Natural killer cell (primary cell): ENCODE measurements at regions not wholly inside any gene's neighbourhood (a gene's known extent, or its start where the extent isn't known, plus 50 kb on each side); places are given as distances from the start of the nearest gene placed in this dataset.

ENCODE experiments used
- ATAC-seq, 3 donors: fragments of 150-1000 bp in 2 of 3; fragments of 200-7000 bp in 1 of 3; cut with Tn5 transposase; 1 replicate in 1 of 3; 2 replicates in 2 of 3; pipeline ENCODE4 v1.10.0; 2021; ENCODE audit warnings: mild to moderate bottlenecking in 2 of 3, moderate library complexity in 2 of 3
- DNase-seq, 2 donors: peaks; one replicate each; pipeline versions ENCODE4 v3.0.0 to v3.0.0-alpha.2; 2013 to 2021; ENCODE audit warnings: mixed read lengths in 1 of 2
- H3K27ac ChIP-seq: one replicate; pipeline ENCODE4 v1.5.1; 2013; ENCODE audit warnings: mild to moderate bottlenecking, low read length
- H3K27me3 ChIP-seq: one replicate; pipeline ENCODE4 v1.6.1; 2013; ENCODE audit warnings: low read length; ENCODE audit not compliant: control insufficient read depth, insufficient read depth
- H3K36me3 ChIP-seq: one replicate; pipeline ENCODE4 v1.6.1; 2013; ENCODE audit warnings: low read length; ENCODE audit not compliant: control insufficient read depth, insufficient read depth
- H3K4me1 ChIP-seq: one replicate; pipeline ENCODE4 v1.6.1; 2013; ENCODE audit warnings: low read length; ENCODE audit not compliant: control insufficient read depth, insufficient read depth
- H3K4me3 ChIP-seq: one replicate; pipeline ENCODE4 v1.5.1; 2013; ENCODE audit warnings: low read length
- H3K9me3 ChIP-seq: one replicate; pipeline ENCODE4 v1.6.1; 2013; ENCODE audit warnings: low read length; ENCODE audit not compliant: control insufficient read depth, insufficient read depth
- H3K27ac Mint-ChIP-seq, 2 donors: one replicate each; pipeline ENCODE4 v1.8.0; 2022; ENCODE audit warnings: mild to moderate bottlenecking in 2 of 2, mixed read lengths in 2 of 2, moderate library complexity in 1 of 2
- H3K27me3 Mint-ChIP-seq, 2 donors: one replicate each; pipeline ENCODE4 v1.8.0; 2022; ENCODE audit warnings: low read depth in 2 of 2, mixed read lengths in 2 of 2
- H3K36me3 Mint-ChIP-seq: one replicate; pipeline ENCODE4 v1.8.0; 2022; ENCODE audit warnings: mixed read lengths
- H3K4me1 Mint-ChIP-seq, 2 donors: one replicate each; pipeline ENCODE4 v1.8.0; 2022; ENCODE audit warnings: mixed read lengths in 2 of 2
- H3K4me3 Mint-ChIP-seq: one replicate; pipeline ENCODE4 v1.8.0; 2022; ENCODE audit warnings: mild to moderate bottlenecking, moderate library complexity, mixed read lengths
- H3K9me3 Mint-ChIP-seq, 2 donors: one replicate each; pipeline ENCODE4 v1.8.0; 2022; ENCODE audit warnings: mixed read lengths in 2 of 2
- WGBS: methylation state at CpG from one replicate; pipeline ENCODE4 v1.1.7; 2013; ENCODE audit warnings: missing lambda C conversion rate; ENCODE audit not compliant: insufficient coverage; 5-methylcytosine and 5-hydroxymethylcytosine counted together
- intact Hi-C: fragments of 100-400 bp; cut with micrococcal nuclease; formaldehyde crosslinking; loops from one replicate; pipeline ENCODE4 v1.14.2; 2022
- TF ChIP-seq, protein P1 (sequence below): fragments of 200-600 bp; IDR thresholded peaks from one replicate; pipeline ENCODE4 v1.8.0; 2022; ENCODE audit warnings: antibody characterized with exemption

DNA sequence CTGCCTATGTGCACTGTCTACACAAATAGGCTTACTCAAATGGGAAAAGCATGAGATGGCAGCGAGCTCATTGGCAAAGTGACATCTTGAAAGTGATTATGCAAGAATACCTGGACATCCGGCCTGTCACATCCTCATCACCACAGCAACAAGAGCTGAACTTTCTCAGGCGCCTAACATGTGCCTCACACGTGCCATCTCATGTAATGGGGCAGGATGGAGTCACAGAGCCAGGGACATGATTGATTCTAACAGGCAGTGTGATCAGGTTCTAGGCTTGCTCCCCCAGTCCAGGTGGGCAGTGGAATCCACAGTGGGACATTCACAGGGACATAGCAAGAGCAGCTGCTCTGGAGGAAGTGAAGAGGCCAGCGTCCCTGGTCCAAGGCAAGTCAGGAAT is 192.3 kb upstream of the SSTR4 start:
- no peaks in the 10 kb centered on the region for H3K36me3 ChIP-seq
- no peaks in the 10 kb centered on the region for H3K27me3 ChIP-seq
- H3K9me3 Mint-ChIP-seq: peaks cover 0 to 2% of the 10 kb centered on the region in 2 donors
- H3K4me1 ChIP-seq: peaks cover 4% of the 10 kb centered on the region
- no peak overlapping the region for H3K27ac ChIP-seq
- peaks cover 4 to 7% of the 10 kb centered on the region in 2 donors for H3K27me3 Mint-ChIP-seq
- intact Hi-C loops: no loop called here
- DNase-seq (no peak), ATAC-seq (no peak)
- peaks cover 5% of the 10 kb centered on the region for H3K36me3 Mint-ChIP-seq
- peaks cover 0 to 14% of the 10 kb centered on the region in 2 donors for H3K4me1 Mint-ChIP-seq
- H3K4me3 Mint-ChIP-seq: no peak overlapping the region
- no peaks in the 10 kb centered on the region for H3K9me3 ChIP-seq
- TF ChIP-seq, protein P1, sequence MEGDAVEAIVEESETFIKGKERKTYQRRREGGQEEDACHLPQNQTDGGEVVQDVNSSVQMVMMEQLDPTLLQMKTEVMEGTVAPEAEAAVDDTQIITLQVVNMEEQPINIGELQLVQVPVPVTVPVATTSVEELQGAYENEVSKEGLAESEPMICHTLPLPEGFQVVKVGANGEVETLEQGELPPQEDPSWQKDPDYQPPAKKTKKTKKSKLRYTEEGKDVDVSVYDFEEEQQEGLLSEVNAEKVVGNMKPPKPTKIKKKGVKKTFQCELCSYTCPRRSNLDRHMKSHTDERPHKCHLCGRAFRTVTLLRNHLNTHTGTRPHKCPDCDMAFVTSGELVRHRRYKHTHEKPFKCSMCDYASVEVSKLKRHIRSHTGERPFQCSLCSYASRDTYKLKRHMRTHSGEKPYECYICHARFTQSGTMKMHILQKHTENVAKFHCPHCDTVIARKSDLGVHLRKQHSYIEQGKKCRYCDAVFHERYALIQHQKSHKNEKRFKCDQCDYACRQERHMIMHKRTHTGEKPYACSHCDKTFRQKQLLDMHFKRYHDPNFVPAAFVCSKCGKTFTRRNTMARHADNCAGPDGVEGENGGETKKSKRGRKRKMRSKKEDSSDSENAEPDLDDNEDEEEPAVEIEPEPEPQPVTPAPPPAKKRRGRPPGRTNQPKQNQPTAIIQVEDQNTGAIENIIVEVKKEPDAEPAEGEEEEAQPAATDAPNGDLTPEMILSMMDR: no peak
- 82% methylated on average over 5 of the region's 5 CpGs for whole genome bisulfite sequencing
- no peak overlapping the region for H3K4me3 ChIP-seq
- no peak overlapping the region for H3K27ac Mint-ChIP-seq

DNA sequence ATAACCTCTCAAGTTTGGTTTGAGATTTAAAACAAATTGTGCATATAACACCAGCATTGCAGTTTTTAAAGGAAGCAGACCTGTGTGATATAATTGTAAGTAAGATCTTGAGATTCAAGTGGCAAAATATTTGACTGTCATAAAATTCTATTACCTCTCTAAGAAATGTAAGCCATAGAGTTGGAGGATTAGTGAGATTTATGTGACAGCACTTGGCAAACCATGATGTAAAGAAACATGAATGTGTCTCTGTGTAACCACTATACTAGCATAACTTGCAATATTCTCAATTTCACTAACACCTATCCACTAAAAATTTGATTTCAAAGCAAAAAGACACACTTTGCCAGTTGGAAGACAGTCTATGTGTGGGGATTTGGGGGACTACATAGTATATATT is 190.2 kb upstream of the SSTR4 start:
- H3K27me3 Mint-ChIP-seq: peaks cover 4 to 11% of the 10 kb centered on the region in 2 donors
- H3K27ac Mint-ChIP-seq: no peak overlapping the region
- TF ChIP-seq, protein P1: no peak
- no peak overlapping the region for H3K4me3 ChIP-seq
- H3K9me3 Mint-ChIP-seq: peaks cover 0 to 2% of the 10 kb centered on the region in 2 donors
- H3K27ac ChIP-seq: no peak overlapping the region
- no peaks in the 10 kb centered on the region for H3K36me3 ChIP-seq
- H3K4me1 ChIP-seq: peaks cover 4% of the 10 kb centered on the region
- intact Hi-C loops: no loop called here
- DNase-seq: no peak
- H3K4me3 Mint-ChIP-seq: no peak overlapping the region
- H3K36me3 Mint-ChIP-seq: peaks cover 7% of the 10 kb centered on the region
- no peaks in the 10 kb centered on the region for H3K27me3 ChIP-seq
- peaks cover 0 to 14% of the 10 kb centered on the region in 2 donors for H3K4me1 Mint-ChIP-seq
- no peak for ATAC-seq
- no peaks in the 10 kb centered on the region for H3K9me3 ChIP-seq

DNA sequence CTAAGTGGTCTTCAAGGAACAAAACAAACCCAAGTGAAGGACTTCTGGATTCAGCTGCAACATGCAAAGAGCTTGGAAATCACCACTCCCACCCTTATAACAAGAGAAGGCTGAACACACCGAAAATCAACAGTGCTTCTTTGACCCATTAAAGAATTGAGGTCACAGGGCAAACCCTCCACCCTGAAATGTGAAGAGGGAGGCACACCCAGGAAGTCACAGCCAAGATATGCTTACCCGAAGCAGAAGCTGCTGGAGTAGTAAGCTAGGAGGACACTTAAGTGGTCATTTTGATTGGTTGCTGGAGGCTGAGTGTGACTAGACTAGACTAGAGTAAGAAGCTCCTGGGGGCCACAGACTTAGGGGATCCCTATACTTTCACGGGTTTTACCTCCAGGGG is 188.2 kb upstream of the SSTR4 start:
- no peak overlapping the region for H3K27ac ChIP-seq
- peaks cover 4% of the 10 kb centered on the region for H3K4me1 ChIP-seq
- ATAC-seq: peak in 1 of 3 donors; percentile 36
- Mint-ChIP-seq H3K36me3 (peaks cover 7% of the 10 kb centered on the region), H3K4me1 (peaks cover 0 to 14% of the 10 kb centered on the region in 2 donors), H3K4me3 (peak overlapping the region; percentile 21), H3K9me3 (peaks cover 0 to 2% of the 10 kb centered on the region in 2 donors), H3K27ac (peak overlapping the region in 1 of 2 donors; percentile 55), H3K27me3 (peaks cover 4 to 22% of the 10 kb centered on the region in 2 donors)
- H3K36me3 ChIP-seq: no peaks in the 10 kb centered on the region
- 53% methylated on average over 3 of the region's 3 CpGs for WGBS
- H3K4me3 ChIP-seq: no peak overlapping the region
- TF ChIP-seq, protein P1: no peak
- DNase-seq: no peak
- intact Hi-C loops: no loop called here
- H3K9me3 ChIP-seq: no peaks in the 10 kb centered on the region
- H3K27me3 ChIP-seq: no peaks in the 10 kb centered on the region

DNA sequence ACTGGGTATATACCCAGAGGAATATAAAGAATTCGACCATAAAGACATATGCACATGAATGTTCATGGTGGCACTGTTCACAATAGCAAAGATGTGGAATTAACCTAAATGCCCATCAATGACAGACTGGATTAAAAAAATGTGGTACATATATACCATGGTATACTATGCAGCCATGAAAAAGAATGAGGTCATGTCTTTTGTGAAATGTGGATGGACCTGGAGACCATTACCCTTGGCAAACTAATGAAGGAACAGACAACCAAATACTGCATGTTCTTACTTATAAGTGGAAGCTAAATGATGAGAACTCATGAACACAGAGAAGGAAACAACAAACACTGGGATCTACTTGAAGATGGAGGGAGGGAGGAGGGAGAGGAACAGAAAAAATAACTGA is 186.7 kb upstream of the SSTR4 start:
- Histone ChIP-seq H3K4me1 (peaks cover 4% of the 10 kb centered on the region), H3K27ac (no peak overlapping the region), H3K4me3 (no peak overlapping the region), H3K9me3 (no peaks in the 10 kb centered on the region), H3K36me3 (no peaks in the 10 kb centered on the region), H3K27me3 (no peaks in the 10 kb centered on the region)
- H3K36me3 Mint-ChIP-seq: peaks cover 7% of the 10 kb centered on the region
- no peak overlapping the region for H3K27ac Mint-ChIP-seq
- DNase-seq (no peak), ATAC-seq (no peak)
- H3K4me3 Mint-ChIP-seq: no peak overlapping the region
- intact Hi-C loops: no loop called here
- H3K4me1 Mint-ChIP-seq: peaks cover 0 to 14% of the 10 kb centered on the region in 2 donors
- WGBS: 94% methylated on average over 1 of the region's 1 CpG
- peaks cover 0 to 2% of the 10 kb centered on the region in 2 donors for H3K9me3 Mint-ChIP-seq
- H3K27me3 Mint-ChIP-seq: peaks cover 0 to 22% of the 10 kb centered on the region in 2 donors
- TF ChIP-seq, protein P1: no peak
